ENCODE measurements at regions not wholly inside any gene's neighbourhood (a gene's known extent, or its start where the extent isn't known, plus 50 kb on each side); places are given as distances from the start of the nearest gene placed in this dataset.

DNA sequence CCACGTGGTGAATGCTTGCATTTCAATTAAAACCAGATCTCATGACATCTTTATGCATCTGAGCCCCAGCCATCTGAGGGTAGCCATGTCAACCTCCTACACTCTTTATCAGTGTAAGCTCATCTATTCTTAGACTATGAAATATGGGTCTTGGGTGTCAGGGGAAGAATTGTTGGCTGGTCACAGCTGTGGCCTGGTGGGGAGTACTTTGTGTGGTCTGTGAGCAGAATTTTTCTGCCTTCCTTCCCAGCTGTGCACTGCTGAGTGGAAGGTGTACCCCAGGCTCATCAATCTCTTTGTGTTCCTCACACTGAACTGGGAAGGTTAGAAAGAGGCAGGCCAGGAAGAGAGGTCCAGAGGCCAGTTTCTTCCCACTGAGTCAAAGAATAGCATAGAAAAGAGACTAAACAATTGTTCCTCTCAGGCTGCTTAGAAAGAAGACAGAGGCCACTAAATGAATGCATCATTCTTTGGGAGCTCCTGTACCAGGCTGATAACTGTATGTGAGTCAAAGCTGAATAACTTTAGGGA is 202.7 kb upstream of the RGMB start:
- Mint-ChIP-seq H3K9me3 (ENCODE audit: unreplicated experiment) (no peaks in the 10 kb centered on the region), H3K36me3 (ENCODE audit: low read depth, unreplicated experiment) (no peaks in the 10 kb centered on the region), H3K27me3 (ENCODE audit: low read depth, unreplicated experiment) (peaks cover 3% of the 10 kb centered on the region), H3K4me3 (ENCODE audit: unreplicated experiment) (no peak overlapping the region), H3K4me1 (ENCODE audit: low read depth, unreplicated experiment) (peaks cover 7% of the 10 kb centered on the region), H3K27ac (ENCODE audit: unreplicated experiment) (no peak overlapping the region)
- Histone ChIP-seq H3K4me1 (ENCODE audit: insufficient read depth, low read length) (peaks cover 14% of the 10 kb centered on the region), H3K36me3 (ENCODE audit: insufficient read depth, low read length) (no peaks in the 10 kb centered on the region), H3K4me3 (ENCODE audit: insufficient read depth, low read depth, low read length) (no peak overlapping the region), H3K79me2 (ENCODE audit: insufficient read depth, low read length) (no peaks in the 10 kb centered on the region), H3K27ac (ENCODE audit: low read depth, low read length) (peak overlapping the region; percentile 79), H3K4me2 (ENCODE audit: low read length) (peak overlapping the region; percentile 29), H2AFZ (ENCODE audit: low read depth, low read length) (no peak overlapping the region), H3K9me3 (ENCODE audit: insufficient read depth, low read depth, low read length) (no peaks in the 10 kb centered on the region), H3K9ac (ENCODE audit: low read length) (peak overlapping the region; percentile 52), H3K27me3 (ENCODE audit: insufficient read depth, low read length) (peaks cover 7% of the 10 kb centered on the region), H4K20me1 (ENCODE audit: insufficient read depth, low read length) (no peaks in the 10 kb centered on the region)
- TF ChIP-seq EZH2 (IDR thresholded peaks at IDR 0.05; ENCODE audit: insufficient read depth, low read length) = no peak
- TF ChIP-seq, protein P1, sequence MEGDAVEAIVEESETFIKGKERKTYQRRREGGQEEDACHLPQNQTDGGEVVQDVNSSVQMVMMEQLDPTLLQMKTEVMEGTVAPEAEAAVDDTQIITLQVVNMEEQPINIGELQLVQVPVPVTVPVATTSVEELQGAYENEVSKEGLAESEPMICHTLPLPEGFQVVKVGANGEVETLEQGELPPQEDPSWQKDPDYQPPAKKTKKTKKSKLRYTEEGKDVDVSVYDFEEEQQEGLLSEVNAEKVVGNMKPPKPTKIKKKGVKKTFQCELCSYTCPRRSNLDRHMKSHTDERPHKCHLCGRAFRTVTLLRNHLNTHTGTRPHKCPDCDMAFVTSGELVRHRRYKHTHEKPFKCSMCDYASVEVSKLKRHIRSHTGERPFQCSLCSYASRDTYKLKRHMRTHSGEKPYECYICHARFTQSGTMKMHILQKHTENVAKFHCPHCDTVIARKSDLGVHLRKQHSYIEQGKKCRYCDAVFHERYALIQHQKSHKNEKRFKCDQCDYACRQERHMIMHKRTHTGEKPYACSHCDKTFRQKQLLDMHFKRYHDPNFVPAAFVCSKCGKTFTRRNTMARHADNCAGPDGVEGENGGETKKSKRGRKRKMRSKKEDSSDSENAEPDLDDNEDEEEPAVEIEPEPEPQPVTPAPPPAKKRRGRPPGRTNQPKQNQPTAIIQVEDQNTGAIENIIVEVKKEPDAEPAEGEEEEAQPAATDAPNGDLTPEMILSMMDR (IDR thresholded peaks at IDR 0.05; ENCODE audit: insufficient read depth, low read depth, low read length) = no peak
- DNase-seq (ENCODE audit: low read depth) (peak; percentile 91), FAIRE-seq (no peak)

DNA sequence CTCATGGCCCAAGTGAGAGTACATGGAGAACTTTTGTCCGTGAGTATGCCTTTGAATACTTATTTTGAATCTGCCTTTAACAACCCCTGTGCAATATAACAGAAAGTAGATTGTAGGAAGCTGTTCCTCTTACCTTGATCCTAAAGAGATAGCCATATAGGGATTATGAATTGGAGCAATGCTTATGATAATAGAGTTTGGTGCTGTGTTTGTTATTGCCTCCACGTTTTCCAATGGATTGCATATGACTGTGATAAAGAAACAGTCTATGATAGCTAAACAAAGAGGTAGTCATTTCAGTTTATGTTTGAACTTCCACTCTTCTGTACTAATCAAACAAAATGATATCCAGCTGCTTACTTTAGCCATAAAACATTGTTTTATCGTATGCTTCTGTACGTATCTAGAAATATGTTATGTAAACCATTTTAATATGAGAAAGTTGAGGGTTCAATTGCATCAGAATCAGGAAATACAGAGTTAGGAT is 199.6 kb upstream of the RGMB start:
- no peaks in the 10 kb centered on the region for H3K27me3 Mint-ChIP-seq (ENCODE audit: low read depth, unreplicated experiment)
- TF ChIP-seq EZH2 (IDR thresholded peaks at IDR 0.05; ENCODE audit: insufficient read depth, low read length) = no peak
- Histone ChIP-seq H3K9me3 (ENCODE audit: insufficient read depth, low read depth, low read length) (no peaks in the 10 kb centered on the region), H3K36me3 (ENCODE audit: insufficient read depth, low read length) (no peaks in the 10 kb centered on the region), H3K4me2 (ENCODE audit: low read length) (no peak overlapping the region), H2AFZ (ENCODE audit: low read depth, low read length) (no peak overlapping the region), H3K9ac (ENCODE audit: low read length) (no peak overlapping the region), H3K27ac (ENCODE audit: low read depth, low read length) (no peak overlapping the region), H3K79me2 (ENCODE audit: insufficient read depth, low read length) (no peaks in the 10 kb centered on the region), H3K27me3 (ENCODE audit: insufficient read depth, low read length) (no peaks in the 10 kb centered on the region), H3K4me1 (ENCODE audit: insufficient read depth, low read length) (peaks cover 14% of the 10 kb centered on the region), H3K4me3 (ENCODE audit: insufficient read depth, low read depth, low read length) (no peak overlapping the region), H4K20me1 (ENCODE audit: insufficient read depth, low read length) (no peaks in the 10 kb centered on the region)
- FAIRE-seq (no peak), DNase-seq (ENCODE audit: low read depth) (no peak)
- peaks cover 7% of the 10 kb centered on the region for H3K4me1 Mint-ChIP-seq (ENCODE audit: low read depth, unreplicated experiment)
- H3K9me3 Mint-ChIP-seq (ENCODE audit: unreplicated experiment) = peaks cover 2% of the 10 kb centered on the region
- H3K36me3 Mint-ChIP-seq (ENCODE audit: low read depth, unreplicated experiment) = peaks cover 2% of the 10 kb centered on the region
- H3K27ac Mint-ChIP-seq (ENCODE audit: unreplicated experiment) = no peak overlapping the region
- no peak overlapping the region for H3K4me3 Mint-ChIP-seq (ENCODE audit: unreplicated experiment)

DNA sequence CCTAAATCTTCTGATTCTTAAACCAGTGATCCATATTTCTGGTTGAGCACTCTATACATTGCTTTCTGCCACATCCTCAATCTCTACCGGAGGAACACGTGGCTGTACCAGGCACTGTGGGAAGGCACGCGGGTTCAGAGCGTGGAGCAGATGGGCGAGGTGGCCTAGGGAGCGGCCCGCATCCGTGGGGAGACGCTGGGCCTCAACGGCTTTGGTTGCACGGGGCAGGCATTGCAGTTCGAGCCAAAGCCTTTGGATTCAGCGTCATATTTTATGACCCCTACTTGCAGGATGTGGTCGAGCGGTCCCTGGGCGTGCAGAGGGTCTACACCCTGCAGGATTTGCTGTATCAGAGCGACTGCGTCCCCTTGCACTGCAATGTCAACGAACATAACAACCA is 197.2 kb upstream of the RGMB start:
- Mint-ChIP-seq H3K27me3 (ENCODE audit: low read depth, unreplicated experiment) (no peaks in the 10 kb centered on the region), H3K4me3 (ENCODE audit: unreplicated experiment) (no peak overlapping the region), H3K4me1 (ENCODE audit: low read depth, unreplicated experiment) (no peaks in the 10 kb centered on the region), H3K36me3 (ENCODE audit: low read depth, unreplicated experiment) (peaks cover 2% of the 10 kb centered on the region), H3K9me3 (ENCODE audit: unreplicated experiment) (peaks cover 2% of the 10 kb centered on the region), H3K27ac (ENCODE audit: unreplicated experiment) (no peak overlapping the region)
- no peaks in the 10 kb centered on the region for H4K20me1 ChIP-seq (ENCODE audit: insufficient read depth, low read length)
- H3K9ac ChIP-seq (ENCODE audit: low read length) = no peak overlapping the region
- DNase-seq (ENCODE audit: low read depth) = no peak
- H3K4me1 ChIP-seq (ENCODE audit: insufficient read depth, low read length) = peaks cover 4% of the 10 kb centered on the region
- no peak for TF ChIP-seq EZH2 (IDR thresholded peaks at IDR 0.05; ENCODE audit: insufficient read depth, low read length)
- TF ChIP-seq, protein P1 (IDR thresholded peaks at IDR 0.05; ENCODE audit: insufficient read depth, low read depth, low read length) = no peak
- no peaks in the 10 kb centered on the region for H3K9me3 ChIP-seq (ENCODE audit: insufficient read depth, low read depth, low read length)
- FAIRE-seq = no peak
- no peaks in the 10 kb centered on the region for H3K79me2 ChIP-seq (ENCODE audit: insufficient read depth, low read length)
- H3K27ac ChIP-seq (ENCODE audit: low read depth, low read length) = no peak overlapping the region
- H3K36me3 ChIP-seq (ENCODE audit: insufficient read depth, low read length) = no peaks in the 10 kb centered on the region
- H3K4me3 ChIP-seq (ENCODE audit: insufficient read depth, low read depth, low read length) = no peak overlapping the region
- no peak overlapping the region for H2AFZ ChIP-seq (ENCODE audit: low read depth, low read length)
- H3K27me3 ChIP-seq (ENCODE audit: insufficient read depth, low read length) = no peaks in the 10 kb centered on the region
- H3K4me2 ChIP-seq (ENCODE audit: low read length) = no peak overlapping the region
